B cell (primary cell): ENCODE measurements at regions not wholly inside any gene's neighbourhood (a gene's known extent, or its start where the extent isn't known, plus 50 kb on each side); places are given as distances from the start of the nearest gene placed in this dataset.

Experiments used
- EZH2 ChIP-seq: IDR thresholded peaks from 2 replicates; pipeline ENCODE4 v1.6.1; 2012; ENCODE audit warnings: borderline replicate concordance, low read depth, mild to moderate bottlenecking, moderate library complexity, low read length; ENCODE audit not compliant: insufficient read depth, poor library complexity, severe bottlenecking
- TF ChIP-seq, protein P1 (sequence below): fragments of 200-600 bp; IDR thresholded peaks from one replicate; pipeline ENCODE4 v1.8.0; 2022; ENCODE audit warnings: antibody characterized with exemption, mild to moderate bottlenecking

DNA sequence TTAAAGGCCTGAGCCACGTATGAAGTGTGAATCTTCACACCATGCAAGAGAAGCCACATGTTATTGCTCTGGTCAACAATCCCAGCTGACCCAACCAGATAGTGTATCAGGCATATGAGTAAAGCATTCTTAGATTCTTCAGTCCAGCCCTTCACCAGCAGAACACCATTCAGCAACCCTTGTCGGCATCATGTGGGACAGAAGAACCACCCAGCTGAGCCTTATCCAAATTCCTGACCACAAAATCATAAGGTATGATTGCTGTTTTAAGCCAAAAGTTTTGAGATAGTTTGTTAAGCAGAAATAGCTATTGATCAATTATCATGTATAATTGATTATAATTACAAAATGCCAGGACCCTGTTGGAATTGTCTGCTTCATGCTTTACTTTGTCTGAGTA lies 664.9 kb downstream of the VRK1 start:
- no peak for TF ChIP-seq EZH2
- TF ChIP-seq, protein P1, sequence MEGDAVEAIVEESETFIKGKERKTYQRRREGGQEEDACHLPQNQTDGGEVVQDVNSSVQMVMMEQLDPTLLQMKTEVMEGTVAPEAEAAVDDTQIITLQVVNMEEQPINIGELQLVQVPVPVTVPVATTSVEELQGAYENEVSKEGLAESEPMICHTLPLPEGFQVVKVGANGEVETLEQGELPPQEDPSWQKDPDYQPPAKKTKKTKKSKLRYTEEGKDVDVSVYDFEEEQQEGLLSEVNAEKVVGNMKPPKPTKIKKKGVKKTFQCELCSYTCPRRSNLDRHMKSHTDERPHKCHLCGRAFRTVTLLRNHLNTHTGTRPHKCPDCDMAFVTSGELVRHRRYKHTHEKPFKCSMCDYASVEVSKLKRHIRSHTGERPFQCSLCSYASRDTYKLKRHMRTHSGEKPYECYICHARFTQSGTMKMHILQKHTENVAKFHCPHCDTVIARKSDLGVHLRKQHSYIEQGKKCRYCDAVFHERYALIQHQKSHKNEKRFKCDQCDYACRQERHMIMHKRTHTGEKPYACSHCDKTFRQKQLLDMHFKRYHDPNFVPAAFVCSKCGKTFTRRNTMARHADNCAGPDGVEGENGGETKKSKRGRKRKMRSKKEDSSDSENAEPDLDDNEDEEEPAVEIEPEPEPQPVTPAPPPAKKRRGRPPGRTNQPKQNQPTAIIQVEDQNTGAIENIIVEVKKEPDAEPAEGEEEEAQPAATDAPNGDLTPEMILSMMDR: no peak
